HG02588 (cell line): ENCODE measurements at regions not wholly inside any gene's neighbourhood (a gene's known extent, or its start where the extent isn't known, plus 50 kb on each side); places are given as distances from the start of the nearest gene placed in this dataset.
"Not testable (repeated sequence)": the region's sequence is repeated elsewhere in the genome, so short reads cannot be mapped to it uniquely, and the experiment has no call there.

ENCODE experiments used
- ATAC-seq: cut with Tn5 transposase; IDR thresholded peaks from one replicate; pipeline ENCODE4 v1.9.1; 2021; ENCODE audit warnings: mild to moderate bottlenecking, moderate library complexity; ENCODE audit not compliant: unreplicated experiment

DNA sequence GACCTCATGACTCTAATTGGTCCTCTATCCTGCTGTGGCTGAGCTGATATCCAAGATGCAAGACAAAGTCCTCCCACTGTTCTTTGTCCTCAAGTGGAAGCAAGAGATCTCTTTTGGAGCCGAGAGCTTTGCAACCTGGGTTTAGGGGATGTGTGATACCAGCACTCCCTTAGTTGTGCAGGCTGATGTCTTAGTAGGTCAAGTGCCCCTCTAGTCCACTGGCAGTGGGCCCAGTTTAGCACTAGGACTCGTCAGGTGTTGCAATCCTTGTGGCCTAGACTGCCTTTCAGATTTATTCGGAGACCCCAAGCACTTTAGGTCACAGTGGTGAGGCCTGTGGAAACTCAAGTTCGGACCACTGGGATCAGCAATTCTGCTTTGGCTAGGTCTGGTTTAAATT is 64.0 kb downstream of the GPRASP3 start:
- ATAC-seq = no peak

DNA sequence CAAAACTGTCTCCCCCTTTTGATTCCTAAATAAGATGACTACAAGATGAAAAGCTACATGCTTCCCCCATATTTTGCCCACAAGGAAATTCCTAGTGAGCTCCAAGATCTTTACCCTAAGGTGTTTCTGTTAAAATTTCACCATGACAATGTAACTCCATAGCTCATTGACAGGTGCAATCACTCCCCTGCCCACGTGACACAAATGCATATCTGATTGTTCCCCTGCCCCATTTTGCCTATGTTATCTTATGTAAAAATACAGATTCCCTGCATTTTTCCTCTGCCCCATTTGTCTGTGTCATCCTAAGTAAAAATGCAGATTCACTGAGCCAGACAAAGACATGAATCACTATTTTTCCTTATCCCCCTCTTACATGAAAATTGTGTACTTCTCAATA is 66.7 kb downstream of the GPRASP3 start:
- ATAC-seq = no peak

DNA sequence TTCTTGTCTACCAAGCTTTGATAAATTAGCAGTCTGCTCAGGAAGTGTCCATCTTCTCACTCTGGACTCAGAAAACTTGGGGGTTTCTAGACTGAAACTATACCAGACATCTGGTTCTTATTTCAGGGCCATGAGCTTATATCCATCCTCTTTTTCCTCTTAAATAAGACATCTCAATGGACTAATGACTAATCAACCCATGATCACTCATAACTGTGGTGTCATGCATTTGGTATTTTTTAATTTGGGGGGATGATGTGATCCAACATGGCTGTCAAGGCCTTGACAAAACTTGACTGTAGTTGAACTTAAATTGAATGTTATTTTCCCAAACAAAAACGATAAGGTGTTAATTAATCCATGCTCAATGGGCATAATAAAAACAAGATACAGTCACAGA is 87.8 kb downstream of the GPRASP3 start:
- no peak for ATAC-seq

DNA sequence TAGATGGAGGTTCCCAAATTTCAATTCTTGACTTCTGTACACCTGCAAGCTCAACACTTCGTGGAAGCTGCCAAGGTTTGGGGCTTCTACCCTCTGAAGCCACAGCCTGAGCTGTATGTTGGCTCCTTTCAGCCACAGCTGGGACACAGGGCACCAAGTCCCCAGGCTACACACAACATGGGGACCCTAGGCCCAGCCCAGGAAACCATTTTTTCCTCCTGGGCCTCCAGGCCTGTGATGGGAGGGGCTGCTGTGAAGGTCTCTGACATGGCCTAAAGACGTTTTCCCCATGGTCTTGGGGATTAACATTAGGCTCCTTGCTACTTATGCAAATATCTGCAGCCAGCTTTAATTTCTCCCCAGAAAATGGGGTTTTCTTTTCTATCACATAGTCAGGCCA is 97.7 kb downstream of the GPRASP3 start:
- not testable (repeated sequence) for ATAC-seq

DNA sequence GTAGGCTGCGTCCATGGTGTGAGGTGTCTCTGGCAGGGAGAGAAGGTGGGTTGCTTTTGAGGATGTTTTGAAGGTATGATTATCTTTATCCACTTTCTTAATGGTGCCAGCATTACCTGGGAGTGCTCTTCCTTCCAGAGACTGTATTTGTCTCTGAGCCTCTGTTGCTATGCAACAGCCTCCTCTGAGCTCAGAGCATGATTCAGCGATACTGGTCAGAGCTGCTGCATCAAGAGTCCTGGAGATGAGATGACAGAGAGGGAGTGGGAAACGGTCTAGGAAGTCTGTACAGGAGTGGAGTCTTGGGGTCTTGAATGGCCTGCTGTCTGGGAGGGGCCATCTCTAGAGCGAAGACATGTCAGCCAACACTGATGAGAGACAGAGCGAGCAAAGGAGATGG is 104.4 kb upstream of the RAB40AL start:
- no peak for ATAC-seq

DNA sequence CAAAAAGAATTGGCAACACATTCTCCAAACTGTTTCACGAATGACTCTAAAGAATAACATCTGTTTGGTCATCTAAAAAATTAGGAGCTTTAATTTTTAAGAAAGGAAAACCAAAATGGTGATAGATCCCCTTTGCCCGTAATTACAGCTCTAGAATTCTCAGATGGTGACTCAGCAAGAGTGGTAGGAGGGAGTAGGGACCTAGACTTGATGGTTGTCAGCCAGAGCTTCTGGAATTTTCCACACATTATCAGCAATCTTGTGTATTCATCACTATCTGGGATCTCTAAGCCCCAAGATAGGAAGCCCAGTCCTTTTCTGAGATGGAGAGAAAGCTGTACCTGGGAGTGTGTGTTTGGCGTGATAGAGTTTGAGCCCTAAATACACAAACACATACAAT is 103.9 kb upstream of the RAB40AL start:
- ATAC-seq = no peak

DNA sequence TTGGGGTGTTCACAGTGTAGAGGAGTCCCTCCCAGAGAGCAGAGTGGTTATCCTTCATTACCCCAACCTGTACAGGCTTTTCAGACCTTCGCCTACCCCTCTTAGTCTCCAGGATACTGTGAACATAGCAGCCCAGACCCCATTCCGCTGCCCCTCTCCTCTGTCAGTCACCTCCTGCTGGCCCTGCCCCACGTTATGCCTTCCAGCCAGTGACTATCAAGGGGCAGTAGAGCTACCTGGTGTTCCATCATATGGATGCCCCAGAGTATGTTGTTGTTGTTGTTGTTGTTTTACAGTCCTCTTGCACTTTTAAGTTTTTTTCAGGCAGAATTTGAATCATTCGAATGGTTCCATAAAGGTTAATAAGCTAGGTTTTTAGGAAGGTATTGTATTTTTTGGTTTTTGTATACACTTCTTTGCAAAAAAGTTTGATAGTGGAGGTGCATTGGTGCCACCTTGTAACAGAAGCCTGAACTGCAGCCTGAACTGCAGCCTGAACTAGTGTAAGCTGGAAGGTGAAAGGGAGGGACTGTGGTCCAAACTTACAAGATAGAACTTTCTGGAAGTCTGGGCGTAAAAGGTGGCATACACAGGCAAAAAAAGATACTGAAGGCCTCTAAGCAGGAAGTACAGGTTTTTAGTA is 101.4 kb upstream of the RAB40AL start:
- ATAC-seq = no peak

DNA sequence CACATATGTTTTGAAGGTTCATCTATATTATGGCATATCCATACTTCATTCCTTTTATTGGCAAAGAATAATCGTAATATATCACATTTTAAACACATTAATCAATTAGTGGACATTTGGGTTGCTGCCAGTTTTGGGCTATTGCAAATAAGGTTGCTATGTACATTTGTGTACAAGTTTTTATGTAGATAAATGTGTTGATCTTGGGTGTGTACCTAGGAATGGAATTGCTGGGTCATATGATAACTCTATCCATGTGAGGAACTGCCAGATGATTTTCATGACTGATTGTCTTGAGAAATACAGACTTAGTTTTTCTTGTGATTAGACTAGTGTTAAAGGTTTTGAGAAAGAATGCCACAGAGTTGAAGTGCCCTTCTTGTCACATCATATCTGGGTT is 99.2 kb upstream of the RAB40AL start:
- ATAC-seq = no peak

DNA sequence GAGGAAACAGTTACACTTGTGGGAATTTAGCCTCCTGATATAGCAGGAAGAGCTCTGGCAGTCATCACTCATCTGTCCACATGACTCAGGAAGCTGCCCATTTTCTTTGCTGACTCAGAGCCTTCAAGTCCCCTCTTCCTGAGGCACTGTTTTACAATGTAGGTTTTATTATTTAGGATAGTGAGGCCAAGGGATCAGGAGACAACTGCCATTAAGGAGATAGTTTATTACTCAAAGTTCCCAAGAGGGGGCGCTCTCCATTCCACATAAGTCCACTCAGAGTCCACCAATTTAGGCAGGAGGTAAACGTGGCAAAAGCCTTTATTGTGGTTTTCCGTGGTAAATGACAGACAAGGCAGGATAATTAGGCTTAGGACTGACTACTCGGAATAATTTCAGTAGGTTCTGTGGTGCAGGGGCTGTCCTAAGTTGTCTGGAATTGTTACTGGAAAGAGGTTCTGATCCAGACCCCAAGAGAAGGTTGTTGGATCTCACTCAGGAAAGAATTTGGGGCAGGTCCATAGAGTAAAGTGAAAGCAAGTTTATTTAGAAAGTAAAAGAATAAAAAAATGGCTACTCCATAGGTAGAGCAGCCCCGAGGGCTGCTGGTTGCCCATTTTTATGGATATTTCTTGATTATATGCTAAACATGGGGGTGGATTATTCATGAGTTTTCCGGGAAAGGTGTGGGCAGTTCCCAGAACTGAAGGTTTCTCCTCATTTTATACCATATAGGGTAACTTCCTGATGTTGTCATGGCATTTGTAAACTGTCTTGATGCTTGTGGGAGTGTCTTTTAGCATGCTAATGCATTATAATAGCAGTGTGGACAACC is 96.0 kb upstream of the RAB40AL start:
- ATAC-seq = no peak

DNA sequence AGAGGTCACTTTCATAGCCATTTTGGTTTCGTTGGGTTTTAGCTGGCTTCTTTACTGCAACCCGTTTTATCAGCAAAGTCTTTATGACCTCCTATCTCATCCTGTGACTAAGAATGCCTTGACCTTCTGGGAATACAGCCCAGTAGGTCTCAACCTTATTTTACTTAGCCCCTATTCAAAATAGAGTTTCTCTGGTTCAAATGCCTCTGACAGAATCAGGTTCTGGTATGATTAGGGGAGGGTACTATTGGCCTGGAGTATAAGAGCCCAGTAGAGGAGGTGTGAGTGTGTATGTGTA is 95.4 kb upstream of the RAB40AL start:
- no peak for ATAC-seq

DNA sequence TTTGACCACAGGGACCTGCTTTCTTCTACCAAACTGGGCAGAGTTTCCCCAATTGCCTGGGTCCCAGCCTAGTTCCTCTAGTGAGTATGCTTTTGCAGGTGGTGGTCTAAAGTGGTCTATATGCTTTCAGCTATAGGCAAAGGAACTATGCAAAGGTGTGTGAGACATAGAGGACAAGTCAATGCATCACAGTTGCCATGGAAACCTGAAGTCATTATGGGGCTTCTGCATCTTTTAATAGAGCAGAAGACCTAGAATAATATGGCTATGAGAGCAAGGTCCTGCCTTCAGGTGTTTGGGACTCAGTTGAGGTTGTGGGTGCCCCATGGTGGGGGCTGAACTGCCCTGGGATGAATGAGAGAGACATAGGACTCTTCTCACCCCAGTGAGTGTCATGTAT is 92.1 kb upstream of the RAB40AL start:
- ATAC-seq = no peak

DNA sequence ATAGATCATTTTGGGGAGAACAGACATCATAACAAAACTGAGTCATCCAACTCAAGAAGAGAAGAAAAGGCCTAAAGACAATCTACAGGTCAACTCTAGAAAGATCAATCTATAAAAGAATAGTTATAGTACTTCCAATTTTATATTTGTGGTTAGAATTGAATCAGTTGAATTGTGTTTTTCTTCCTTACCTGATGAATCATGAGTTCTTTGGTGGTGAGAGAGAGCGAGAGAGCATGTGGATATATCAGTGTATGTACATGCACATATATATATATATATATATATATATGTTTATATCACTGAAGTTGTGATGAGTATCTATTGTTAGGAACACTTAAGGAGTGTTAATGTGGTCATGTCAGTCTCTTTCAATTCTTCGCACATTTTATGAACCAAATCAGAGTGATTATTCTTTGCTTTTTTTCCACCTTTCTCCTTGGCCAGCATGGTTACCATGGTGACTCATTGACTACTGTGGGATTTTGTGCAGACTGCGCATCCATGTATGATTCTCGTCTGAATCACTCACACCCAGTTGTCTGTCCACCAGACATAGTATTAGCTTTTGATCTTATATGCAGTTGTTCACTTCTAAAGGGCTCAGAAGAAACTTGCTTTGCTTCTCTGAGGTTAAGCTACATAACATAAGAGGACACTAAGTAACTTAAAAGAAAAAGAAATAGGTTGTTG is 90.4 kb upstream of the RAB40AL start:
- ATAC-seq = no peak

DNA sequence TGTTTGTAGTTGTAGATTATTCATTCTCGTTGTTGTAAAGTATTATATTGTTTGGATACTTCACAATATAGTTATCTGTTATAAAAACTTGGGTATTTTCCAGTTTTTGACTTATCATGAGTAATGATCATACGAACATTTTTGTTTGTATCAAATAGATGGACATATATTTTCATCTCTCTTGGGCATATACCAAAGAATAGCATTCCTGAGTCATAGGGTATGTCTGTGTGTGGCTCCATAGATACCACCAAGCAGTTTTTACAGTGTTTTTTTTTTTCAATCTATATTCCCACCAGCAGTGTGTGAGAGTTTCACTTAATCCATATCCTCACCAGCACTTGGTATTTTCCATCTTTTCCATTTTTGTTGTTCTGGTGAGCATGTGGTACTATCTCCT is 89.7 kb upstream of the RAB40AL start:
- ATAC-seq = no peak

DNA sequence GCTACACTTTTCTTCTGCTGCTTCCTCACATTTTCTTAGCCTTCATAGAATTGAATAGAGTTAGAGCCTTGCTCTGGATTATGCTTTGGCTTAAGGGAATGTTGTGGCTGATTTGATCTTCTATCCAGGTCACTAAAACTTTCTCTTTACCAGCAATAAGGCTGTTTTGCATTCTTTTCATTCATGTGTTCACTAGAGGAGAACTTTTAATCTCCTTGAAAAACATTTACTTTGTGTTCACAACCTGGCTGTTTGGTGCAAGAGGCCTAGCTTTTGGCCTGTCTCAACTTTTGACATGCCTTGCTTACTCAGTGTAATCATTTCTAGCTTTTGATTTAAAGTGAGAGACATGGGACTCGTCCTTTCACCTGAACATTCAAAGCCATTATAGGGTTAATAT is 87.7 kb upstream of the RAB40AL start:
- no peak for ATAC-seq

DNA sequence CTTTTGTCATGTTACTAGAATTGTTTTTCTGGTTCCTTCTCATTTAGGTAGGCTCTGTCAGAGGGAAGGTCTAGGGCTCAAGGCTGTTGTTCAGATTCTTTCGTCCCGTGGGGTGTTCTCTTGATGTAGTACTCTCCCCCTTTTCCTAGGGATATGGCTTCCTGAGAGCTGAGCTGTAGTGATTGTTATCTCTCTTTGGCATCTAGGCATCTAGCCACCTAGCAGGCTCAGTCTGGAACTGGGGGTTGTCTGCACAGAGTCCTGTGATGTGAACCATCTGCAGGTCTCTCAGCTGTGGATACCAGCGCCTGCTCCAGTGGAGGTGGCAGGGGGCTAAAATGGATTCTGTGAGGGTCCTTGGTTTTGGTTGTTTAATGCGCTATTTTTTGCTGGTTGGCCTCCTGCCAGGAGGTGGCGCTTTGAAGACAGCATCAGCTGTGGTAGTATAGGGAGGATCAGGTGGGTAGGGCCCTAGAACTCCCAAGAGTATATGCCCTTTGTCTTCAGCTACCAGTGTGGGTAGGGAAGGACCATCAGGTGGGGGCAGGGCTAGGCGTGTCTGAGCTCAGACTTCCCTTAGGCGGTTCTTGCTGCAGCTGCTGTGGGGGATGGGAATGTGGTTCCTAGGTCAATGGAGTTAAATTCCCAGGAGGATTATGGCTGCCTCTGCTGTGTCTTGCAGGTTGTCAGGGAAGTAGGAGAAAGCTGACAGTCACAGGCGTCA is 78.1 kb upstream of the RAB40AL start:
- ATAC-seq = not testable (repeated sequence)

DNA sequence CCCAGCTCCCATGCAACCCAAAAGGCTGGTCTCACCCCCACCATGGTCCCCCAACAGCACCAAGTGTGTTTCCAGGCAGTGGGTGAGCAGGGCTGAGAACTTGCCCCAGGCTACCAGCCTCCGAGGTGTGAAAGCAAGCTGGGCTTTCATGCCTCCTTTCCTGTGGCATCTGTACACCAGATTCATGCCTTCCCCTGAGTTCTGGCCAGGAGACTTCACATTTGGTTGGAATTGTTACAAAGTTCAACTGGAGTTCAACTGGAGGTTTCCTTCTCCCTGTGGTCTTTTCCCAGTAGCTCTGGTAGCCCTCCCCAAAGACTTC is 77.6 kb upstream of the RAB40AL start:
- ATAC-seq = no peak

DNA sequence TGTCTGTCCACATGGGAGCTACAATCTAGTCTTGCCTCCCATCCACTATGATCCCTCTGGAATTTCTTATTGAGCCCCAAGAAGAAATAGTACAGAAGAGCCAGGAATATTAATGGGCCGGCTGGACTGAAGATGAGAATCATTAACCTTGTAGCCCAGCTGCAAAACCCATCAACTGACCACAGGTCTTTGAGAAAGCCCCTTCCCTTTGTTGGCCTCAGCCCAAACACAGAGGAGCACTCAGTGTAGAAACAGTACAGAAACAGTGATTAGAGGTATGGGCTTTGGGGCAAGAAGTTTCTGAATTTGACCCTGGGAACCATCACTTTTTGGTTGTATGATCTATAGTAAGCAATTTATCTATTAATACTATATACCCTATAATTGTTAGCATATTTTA is 76.8 kb upstream of the RAB40AL start:
- ATAC-seq = no peak

DNA sequence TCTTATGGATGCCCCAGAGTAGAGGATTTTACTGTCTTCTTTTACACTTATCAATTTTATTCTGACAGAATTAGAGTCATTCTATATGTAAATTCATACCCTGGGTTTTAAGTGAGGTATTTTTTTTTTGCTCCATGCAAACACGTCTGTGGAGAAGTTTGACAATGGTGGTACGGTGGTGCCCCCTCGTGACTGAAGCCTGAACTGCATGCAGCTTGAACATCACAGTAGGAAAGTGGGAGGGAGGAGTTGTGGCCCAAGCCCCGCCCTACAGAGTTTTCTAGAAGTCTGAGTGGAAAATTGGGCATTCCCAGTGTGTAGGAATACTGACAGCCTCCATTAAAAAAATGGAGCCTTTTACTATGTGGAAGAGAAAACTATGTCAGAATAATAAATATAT is 73.3 kb upstream of the RAB40AL start:
- ATAC-seq = peak; percentile 96

DNA sequence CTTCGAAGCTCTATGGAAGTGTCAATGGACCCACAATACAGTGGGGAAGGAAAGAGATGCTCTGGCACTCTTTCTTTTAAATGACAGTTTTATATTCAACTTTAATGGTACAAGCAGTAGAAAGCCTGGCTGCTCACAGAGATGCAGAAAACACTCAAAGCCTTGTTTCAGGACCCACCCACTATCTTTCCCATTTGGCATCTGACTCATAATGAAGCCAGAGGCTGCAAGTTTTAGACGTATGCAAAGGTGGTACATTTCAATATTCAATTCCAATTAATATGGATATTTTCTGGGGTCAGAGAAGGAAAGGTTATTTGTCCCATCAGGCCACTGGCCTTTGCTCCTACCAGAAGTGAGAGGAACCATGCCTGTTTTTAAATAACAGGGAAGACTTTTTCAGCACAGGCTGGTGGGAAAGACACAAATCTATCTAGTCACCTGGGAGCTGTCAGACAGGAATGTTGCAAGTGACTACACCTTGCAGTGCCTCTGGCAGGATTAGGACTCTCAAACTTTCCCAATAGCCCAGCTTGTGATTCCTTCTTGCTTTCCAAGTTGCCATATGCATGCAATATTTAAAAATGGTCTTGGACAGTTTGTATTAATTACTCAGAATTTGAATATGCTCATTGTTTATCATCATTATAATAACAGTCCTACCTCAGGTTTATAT is 70.0 kb upstream of the RAB40AL start:
- ATAC-seq = no peak

DNA sequence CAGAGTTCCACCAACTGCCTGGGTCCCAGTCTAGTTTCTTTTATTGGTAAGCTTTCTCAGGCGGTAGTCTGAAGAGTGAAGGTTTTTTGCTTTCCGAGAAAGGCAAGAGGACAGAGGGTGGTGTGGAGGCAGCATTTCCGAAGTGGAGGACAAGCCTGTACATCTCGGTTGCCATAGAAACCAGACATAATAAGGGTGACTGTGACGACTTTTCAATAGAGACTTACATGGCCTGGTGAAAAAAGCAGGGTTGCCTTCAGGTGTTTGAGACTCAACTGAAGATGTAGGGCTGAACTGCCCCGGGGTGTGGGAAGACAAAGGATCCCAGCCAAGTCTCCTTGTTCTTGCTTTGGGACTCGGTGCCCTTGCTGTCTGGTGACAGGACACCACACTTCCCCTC is 53.6 kb upstream of the RAB40AL start:
- no peak for ATAC-seq
